HEK293 (cell line): ENCODE measurements at regions not wholly inside any gene's neighbourhood (a gene's known extent, or its start where the extent isn't known, plus 50 kb on each side); places are given as distances from the start of the nearest gene placed in this dataset.

ENCODE experiments used
- CTCF ChIP-seq: fragments of 450-650 bp; formaldehyde crosslinking; IDR thresholded peaks from 2 replicates; pipeline ENCODE4 v1.5.1; 2016; ENCODE audit warnings: missing biosample characterization, missing genetic modification characterization
- GLI4 ChIP-seq: fragments of 450-650 bp; formaldehyde crosslinking; IDR thresholded peaks from 2 replicates; pipeline ENCODE4 v1.5.1; 2016; ENCODE audit warnings: missing biosample characterization, missing genetic modification characterization
- ZBTB1 ChIP-seq: fragments of 450-650 bp; formaldehyde crosslinking; IDR thresholded peaks from 2 replicates; pipeline ENCODE4 v1.5.1; 2016; ENCODE audit warnings: missing biosample characterization, missing genetic modification characterization
- ZBTB17 ChIP-seq: fragments of 450-650 bp; formaldehyde crosslinking; IDR thresholded peaks from 2 replicates; pipeline ENCODE4 v1.5.1; 2016; ENCODE audit warnings: missing biosample characterization, missing genetic modification characterization
- ZBTB26 ChIP-seq: fragments of 450-650 bp; formaldehyde crosslinking; optimal IDR thresholded peaks from 2 replicates; pipeline ENCODE3; 2016; ENCODE audit warnings: missing biosample characterization, mild to moderate bottlenecking, missing genetic modification characterization
- ZFP3 ChIP-seq: fragments of 450-650 bp; formaldehyde crosslinking; IDR thresholded peaks from 2 replicates; pipeline ENCODE4 v1.5.1; 2016; ENCODE audit warnings: low read depth, missing biosample characterization, missing genetic modification characterization
- ZNF132 ChIP-seq: fragments of 450-650 bp; formaldehyde crosslinking; IDR thresholded peaks from 2 replicates; pipeline ENCODE4 v1.5.1; 2017; ENCODE audit warnings: missing biosample characterization, missing genetic modification characterization, borderline replicate concordance
- ZNF140 ChIP-seq: fragments of 450-650 bp; formaldehyde crosslinking; IDR thresholded peaks from 2 replicates; pipeline ENCODE4 v1.5.1; 2016; ENCODE audit warnings: missing biosample characterization, missing genetic modification characterization
- ZNF174 ChIP-seq: fragments of 450-650 bp; formaldehyde crosslinking; IDR thresholded peaks from 2 replicates; pipeline ENCODE4 v1.5.0; 2017; ENCODE audit warnings: missing biosample characterization, mild to moderate bottlenecking, missing genetic modification characterization
- ZNF302 ChIP-seq: fragments of 450-650 bp; formaldehyde crosslinking; IDR thresholded peaks from 2 replicates; pipeline ENCODE4 v1.5.1; 2016; ENCODE audit warnings: missing biosample characterization, missing genetic modification characterization, low read depth
- ZNF510 ChIP-seq: fragments of 450-650 bp; formaldehyde crosslinking; IDR thresholded peaks from 2 replicates; pipeline ENCODE4 v1.5.1; 2018; ENCODE audit warnings: mild to moderate bottlenecking, missing genetic modification characterization, missing biosample characterization; ENCODE audit not compliant: insufficient replicate concordance
- ZNF571 ChIP-seq: fragments of 450-650 bp; formaldehyde crosslinking; IDR thresholded peaks from 2 replicates; pipeline ENCODE4 v1.5.0; 2017; ENCODE audit warnings: missing biosample characterization, missing genetic modification characterization
- ZNF707 ChIP-seq: fragments of 450-650 bp; formaldehyde crosslinking; IDR thresholded peaks from 2 replicates; pipeline ENCODE4 v1.5.1; 2016; ENCODE audit warnings: missing biosample characterization, missing genetic modification characterization

GRCh38 chr6:113168057-113168456 lies 689.1 kb upstream of the MARCKS start:
- no peak for TF ChIP-seq ZNF707 (tag by site-specific recombination)
- TF ChIP-seq ZNF510 (tag by site-specific recombination): no peak
- no peak for TF ChIP-seq ZBTB17 (tag by site-specific recombination)
- no peak for TF ChIP-seq ZBTB1 (tag by site-specific recombination)
- TF ChIP-seq ZNF140 (tag by site-specific recombination): no peak
- TF ChIP-seq ZNF132 (tag by site-specific recombination): no peak
- no peak for TF ChIP-seq ZNF302 (tag by site-specific recombination)
- no peak for TF ChIP-seq ZBTB26
- no peak for TF ChIP-seq GLI4 (tag by site-specific recombination)
- TF ChIP-seq CTCF (tag by site-specific recombination): no peak
- no peak for TF ChIP-seq ZNF571 (tag by site-specific recombination)
- TF ChIP-seq ZFP3 (tag by site-specific recombination): no peak
- no peak for TF ChIP-seq ZNF174 (tag by site-specific recombination)
